GM12878 (cell line): ENCODE measurements at regions not wholly inside any gene's neighbourhood (a gene's known extent, or its start where the extent isn't known, plus 50 kb on each side); places are given as distances from the start of the nearest gene placed in this dataset.

Experiments used
- ATAC-seq: fragments of 200-7000 bp; cut with Tn5 transposase; 3 replicates; pipeline ENCODE4 v1.9.1; 2020; ENCODE audit warnings: mild to moderate bottlenecking, moderate library complexity
- BruUV-seq: library from RNA; stranded (reverse); fragments of 400-500 nt; replicated peaks from 2 replicates; lab custom pipeline; 2021; lab: Mats Ljungman, UMichigan
- CTCF ChIA-PET: fragments of 300-600 bp; sonication (Branson Sonifier 250); formaldehyde crosslinking; extraction: SDS; loops from one replicate; lab custom pipeline; 2021; ENCODE audit warnings: inconsistent platforms; lab: Yijun Ruan, JAX
- POLR2A ChIA-PET: fragments of 350-600 bp; formaldehyde crosslinking; extraction: SDS; loops from one replicate; lab custom pipeline; 2021; ENCODE audit warnings: inconsistent platforms; lab: Charles Lee
- RAD21 ChIA-PET: fragments of 300-600 bp; sonication (Branson Sonifier 250); formaldehyde crosslinking; loops from one replicate; lab custom pipeline; 2023; ENCODE audit warnings: antibody characterized with exemption; ENCODE audit not compliant: unreplicated experiment; lab: Charles Lee
- SMC1A ChIA-PET: fragments of 300-600 bp; sonication (Branson Sonifier 250); formaldehyde crosslinking; loops from one replicate; lab custom pipeline; 2023; ENCODE audit not compliant: unreplicated experiment, uncharacterized antibody; lab: Charles Lee
- DNase-seq: peaks from one replicate; pipeline ENCODE4 v3.0.0-alpha.2; 2011; ENCODE audit warnings: low read depth, low spot score
- FAIRE-seq: peaks from 3 replicates; lab custom pipeline; 2011; peaks lifted over from hg19 to GRCh38; lab: Jason Lieb, UNC
- H2AFZ ChIP-seq: 2 replicates; pipeline ENCODE4 v1.6.0; 2011; ENCODE audit warnings: low read depth, low read length, control low read depth; ENCODE audit not compliant: control insufficient read depth
- H3K27ac ChIP-seq: 2 replicates; pipeline ENCODE4 v1.5.1; 2011; ENCODE audit warnings: control low read depth; ENCODE audit not compliant: control insufficient read depth, insufficient read depth
- H3K27me3 ChIP-seq, 2 experiments: replicated peaks in 1 of 2; 2 replicates each; pipeline versions ENCODE4 v1.6.0 to v1.6.1; 2011; ENCODE audit warnings: low read length in 1 of 2; ENCODE audit not compliant: control insufficient read depth in 2 of 2, insufficient read depth in 2 of 2
- H3K36me3 ChIP-seq, 2 experiments: 2 replicates each; pipeline ENCODE4 v1.5.1; 2011; ENCODE audit warnings: low read length in 1 of 2; ENCODE audit not compliant: control insufficient read depth in 2 of 2, insufficient read depth in 2 of 2
- H3K4me1 ChIP-seq: 2 replicates; pipeline ENCODE4 v1.6.1; 2011; ENCODE audit warnings: mild to moderate bottlenecking, low read length, moderate library complexity, mixed read lengths; ENCODE audit not compliant: control insufficient read depth, insufficient read depth
- H3K4me2 ChIP-seq: 2 replicates; pipeline ENCODE4 v1.6.0; 2011; ENCODE audit warnings: control low read depth; ENCODE audit not compliant: control insufficient read depth, insufficient read depth
- H3K4me3 ChIP-seq: fragments of 200-600 bp; sonication (generic); 2 replicates; pipeline ENCODE4 v1.5.1; 2016
- H3K79me2 ChIP-seq: 2 replicates; pipeline ENCODE4 v1.6.0; 2011; ENCODE audit warnings: low read length; ENCODE audit not compliant: control insufficient read depth, insufficient read depth
- H3K9ac ChIP-seq: 2 replicates; pipeline ENCODE4 v1.8.0; 2011; ENCODE audit warnings: low read length, control low read depth, mixed read lengths; ENCODE audit not compliant: control insufficient read depth, insufficient read depth
- H3K9me3 ChIP-seq: replicated peaks from 3 replicates; pipeline ENCODE4 v1.5.1; 2011; ENCODE audit warnings: mild to moderate bottlenecking, low read length; ENCODE audit not compliant: control insufficient read depth, insufficient read depth
- H4K20me1 ChIP-seq: 2 replicates; pipeline ENCODE4 v1.6.0; 2011; ENCODE audit not compliant: control insufficient read depth, insufficient read depth
- CREM ChIP-seq: IDR thresholded peaks from 2 replicates; pipeline ENCODE4 v1.6.1; 2014; ENCODE audit warnings: antibody characterized with exemption, low read depth
- CTCF ChIP-seq, 3 experiments: IDR thresholded peaks in 2 of 3; conservative IDR thresholded peaks in 1 of 3; 2 replicates each; pipeline ENCODE4 v1.5.1; 2011; ENCODE audit warnings: low read depth in 3 of 3, low read length in 3 of 3, mild to moderate bottlenecking in 3 of 3, control low read depth in 2 of 3, moderate library complexity in 2 of 3, inconsistent platforms in 1 of 3, mixed read lengths in 1 of 3; ENCODE audit not compliant: control insufficient read depth in 2 of 3, insufficient read depth in 1 of 3; ENCODE audit errors: extremely low read depth in 1 of 3
- GABPA ChIP-seq: IDR thresholded peaks from 2 replicates; pipeline ENCODE4 v1.6.1; 2014; ENCODE audit warnings: antibody characterized with exemption, low read depth, mild to moderate bottlenecking, inconsistent platforms
- IRF5 ChIP-seq: fragments of 450-650 bp; IDR thresholded peaks from 2 replicates; pipeline ENCODE4 v1.6.1; 2017; ENCODE audit warnings: borderline replicate concordance
- MEF2A ChIP-seq: IDR thresholded peaks from 2 replicates; pipeline ENCODE4 v1.6.1; 2011; ENCODE audit warnings: low read depth, mild to moderate bottlenecking, low read length, moderate library complexity; ENCODE audit not compliant: insufficient read depth
- NR2C1 ChIP-seq: fragments of 450-650 bp; IDR thresholded peaks from 2 replicates; pipeline ENCODE4 v1.6.1; 2017; ENCODE audit warnings: antibody characterized with exemption, mild to moderate bottlenecking, moderate library complexity
- SIN3A ChIP-seq: IDR thresholded peaks from 2 replicates; pipeline ENCODE4 v1.6.1; 2012; ENCODE audit warnings: low read depth, low read length, improper control_type of control experiment
- SREBF2 ChIP-seq: IDR thresholded peaks from 2 replicates; pipeline ENCODE4 v1.6.1; 2012; ENCODE audit warnings: mild to moderate bottlenecking, low read length
- ZBTB40 ChIP-seq: fragments of 450-650 bp; IDR thresholded peaks from 2 replicates; pipeline ENCODE4 v1.6.1; 2016; ENCODE audit warnings: mild to moderate bottlenecking, moderate library complexity, borderline replicate concordance
- ZNF207 ChIP-seq: fragments of 450-650 bp; IDR thresholded peaks from 2 replicates; pipeline ENCODE4 v1.6.1; 2014; ENCODE audit warnings: antibody characterized with exemption, mild to moderate bottlenecking, borderline replicate concordance
- ZNF384 ChIP-seq: IDR thresholded peaks from 2 replicates; pipeline ENCODE4 v1.6.1; 2012; ENCODE audit warnings: low read depth, mild to moderate bottlenecking, low read length, improper control_type of control experiment, borderline replicate concordance
- ZSCAN29 ChIP-seq: fragments of 450-650 bp; IDR thresholded peaks from 2 replicates; pipeline ENCODE4 v1.6.1; 2017; ENCODE audit warnings: mild to moderate bottlenecking, moderate library complexity
- WGBS: methylation state at CpG from one replicate; pipeline ENCODE4 v1.1.6; 2016; ENCODE audit warnings: low lambda C conversion rate; ENCODE audit not compliant: insufficient replicate concordance, insufficient coverage; ENCODE audit errors: missing lambda C conversion rate; 5-methylcytosine and 5-hydroxymethylcytosine counted together
- in situ Hi-C: fragments of 300-500 bp; cut with MboI; formaldehyde crosslinking; loops from 9 replicates; pipeline ENCODE4 v1.14.3; 2018; ENCODE audit warnings: mixed read lengths
- intact Hi-C: fragments of 100-400 bp; cut with micrococcal nuclease; formaldehyde crosslinking; loops from one replicate; pipeline ENCODE4 v1.14.2; 2022; ENCODE audit not compliant: unreplicated experiment
- TF ChIP-seq, protein P1 (sequence below): fragments of 450-650 bp; IDR thresholded peaks from 2 replicates; pipeline ENCODE4 v1.6.1; 2014; ENCODE audit warnings: mild to moderate bottlenecking

DNA sequence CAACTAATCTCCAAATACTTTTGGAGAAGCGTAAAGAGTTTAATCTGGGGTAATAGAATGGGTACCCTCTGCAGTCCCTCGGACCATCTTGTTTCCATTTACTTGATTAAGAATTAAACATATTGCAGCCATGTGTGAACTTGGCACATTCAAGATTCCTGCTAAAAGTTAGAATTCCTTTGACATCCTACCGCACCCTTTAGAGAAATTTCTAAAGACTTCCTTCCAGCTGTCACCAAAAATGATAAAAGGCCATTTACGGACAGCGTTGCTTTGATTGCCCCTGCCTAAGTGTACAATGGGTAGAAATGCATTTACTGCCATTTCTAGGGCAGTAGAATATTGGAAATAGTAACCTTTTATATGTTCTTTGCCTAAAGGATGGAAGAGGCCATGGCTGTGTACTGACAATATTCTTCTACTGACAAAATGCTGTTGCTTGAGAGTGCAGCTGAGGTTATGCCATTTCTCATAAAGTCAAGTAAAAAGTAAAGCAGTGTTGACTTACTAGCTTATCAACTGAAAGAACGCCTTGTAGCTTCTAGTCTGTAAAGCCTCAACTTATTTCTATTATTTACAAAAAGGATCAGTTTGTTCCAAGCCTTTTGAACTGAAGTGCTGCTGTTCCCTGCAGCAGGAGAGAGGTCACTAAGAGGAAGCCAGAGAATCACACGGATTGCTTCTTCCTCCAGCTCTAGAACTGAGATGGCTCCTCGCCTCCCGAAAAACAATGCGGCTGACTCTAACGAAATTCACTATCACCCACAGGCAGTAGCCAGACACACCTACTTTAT lies 139.8 kb upstream of the BASP1 start:
- FAIRE-seq (no peak), ATAC-seq (no peak), DNase-seq (no peak)
- Histone ChIP-seq H4K20me1 (no peaks in the 10 kb centered on the region), H3K79me2 (no peaks in the 10 kb centered on the region), H3K9me3 (no peaks in the 10 kb centered on the region), H3K4me2 (no peak overlapping the region), H3K27ac (no peak overlapping the region), H3K4me3 (no peak overlapping the region), H3K4me1 (no peaks in the 10 kb centered on the region), H2AFZ (no peak overlapping the region), H3K36me3 (no peaks in the 10 kb centered on the region), H3K9ac (no peak overlapping the region), H3K27me3 (no peaks in the 10 kb centered on the region; a peak in 1 of 4 replicates)
- ChIA-PET SMC1A (no interaction called here), CTCF (no interaction called here), RAD21 (no interaction called here), POLR2A (no interaction called here)
- in situ Hi-C loops (no loop called here), intact Hi-C loops (no loop called here)
- 56% methylated on average over 11 of the region's 11 CpGs for WGBS
- TF ChIP-seq ZNF384 (no peak), SIN3A (no peak), ZNF207 (no peak), CREM (no peak), SREBF2 (no peak), ZSCAN29 (no peak), MEF2A (no peak), GABPA (no peak), ZBTB40 (no peak), CTCF (IDR thresholded peaks at IDR 0.05 in 2 of 3, conservative IDR thresholded peaks at IDR 0.05 in 1 of 3; ENCODE audit: control insufficient read depth in 2 of 3, extremely low read depth in 1 of 3, insufficient read depth in 1 of 3, low read depth in 3 of 3, low read length in 3 of 3) (no peak), IRF5 (no peak), NR2C1 (no peak)
- TF ChIP-seq, protein P1, sequence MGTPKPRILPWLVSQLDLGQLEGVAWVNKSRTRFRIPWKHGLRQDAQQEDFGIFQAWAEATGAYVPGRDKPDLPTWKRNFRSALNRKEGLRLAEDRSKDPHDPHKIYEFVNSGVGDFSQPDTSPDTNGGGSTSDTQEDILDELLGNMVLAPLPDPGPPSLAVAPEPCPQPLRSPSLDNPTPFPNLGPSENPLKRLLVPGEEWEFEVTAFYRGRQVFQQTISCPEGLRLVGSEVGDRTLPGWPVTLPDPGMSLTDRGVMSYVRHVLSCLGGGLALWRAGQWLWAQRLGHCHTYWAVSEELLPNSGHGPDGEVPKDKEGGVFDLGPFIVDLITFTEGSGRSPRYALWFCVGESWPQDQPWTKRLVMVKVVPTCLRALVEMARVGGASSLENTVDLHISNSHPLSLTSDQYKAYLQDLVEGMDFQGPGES, result no peak
- no TSS peak for BruUV-seq
